HEK293T (cell line): ENCODE measurements at regions not wholly inside any gene's neighbourhood (a gene's known extent, or its start where the extent isn't known, plus 50 kb on each side); places are given as distances from the start of the nearest gene placed in this dataset.
"Not testable (repeated sequence)": the region's sequence is repeated elsewhere in the genome, so short reads cannot be mapped to it uniquely, and the experiment has no call there.

Source experiments
- CTCF ChIA-PET: fragments of 350-600 bp; formaldehyde crosslinking; extraction: SDS; loops from one replicate; lab custom pipeline; 2021; ENCODE audit warnings: antibody characterized with exemption, inconsistent platforms; lab: Yijun Ruan, JAX
- POLR2A ChIA-PET: fragments of 350-600 bp; formaldehyde crosslinking; extraction: SDS; loops from one replicate; lab custom pipeline; 2020; ENCODE audit warnings: antibody characterized with exemption, inconsistent platforms; lab: Yijun Ruan, JAX
- DNase-seq: peaks from one replicate; pipeline ENCODE4 v3.0.0; 2012; ENCODE audit warnings: mixed read lengths; ENCODE audit errors: extremely low spot score
- ARNT ChIP-seq: fragments of 450-650 bp; IDR thresholded peaks from 2 replicates; pipeline ENCODE4 v1.6.1; 2017; ENCODE audit warnings: mild to moderate bottlenecking
- BHLHE40 ChIP-seq: fragments of 450-650 bp; IDR thresholded peaks from 2 replicates; pipeline ENCODE4 v1.6.1; 2016; ENCODE audit warnings: mild to moderate bottlenecking, moderate library complexity, borderline replicate concordance
- CTBP1 ChIP-seq: fragments of 450-650 bp; IDR thresholded peaks from 2 replicates; pipeline ENCODE4 v1.6.1; 2016; ENCODE audit warnings: borderline replicate concordance
- ELF4 ChIP-seq: fragments of 450-650 bp; IDR thresholded peaks from 2 replicates; pipeline ENCODE4 v1.6.1; 2017; ENCODE audit warnings: antibody characterized with exemption
- FOXA1 ChIP-seq: fragments of 450-650 bp; IDR thresholded peaks from 2 replicates; pipeline ENCODE4 v1.6.1; 2016; ENCODE audit warnings: mild to moderate bottlenecking
- FOXK2 ChIP-seq: fragments of 450-650 bp; IDR thresholded peaks from 2 replicates; pipeline ENCODE4 v1.6.1; 2016; ENCODE audit warnings: mild to moderate bottlenecking
- FOXM1 ChIP-seq: fragments of 450-650 bp; IDR thresholded peaks from 2 replicates; pipeline ENCODE4 v1.6.1; 2017; ENCODE audit warnings: mild to moderate bottlenecking, borderline replicate concordance
- HDGF ChIP-seq: fragments of 450-650 bp; IDR thresholded peaks from 2 replicates; pipeline ENCODE4 v1.6.1; 2017; ENCODE audit warnings: antibody characterized with exemption, borderline replicate concordance
- L3MBTL2 ChIP-seq: fragments of 450-650 bp; conservative IDR thresholded peaks from 2 replicates; pipeline ENCODE4 v1.6.1; 2016; ENCODE audit warnings: mild to moderate bottlenecking
- LEF1 ChIP-seq: fragments of 450-650 bp; IDR thresholded peaks from 2 replicates; pipeline ENCODE4 v1.6.1; 2017; ENCODE audit warnings: mild to moderate bottlenecking, borderline replicate concordance
- NFRKB ChIP-seq: fragments of 450-650 bp; IDR thresholded peaks from 2 replicates; pipeline ENCODE4 v1.6.1; 2016; ENCODE audit warnings: mild to moderate bottlenecking, moderate library complexity
- PKNOX1 ChIP-seq: fragments of 450-650 bp; IDR thresholded peaks from 2 replicates; pipeline ENCODE4 v1.6.1; 2016
- SP1 ChIP-seq: fragments of 450-650 bp; IDR thresholded peaks from 2 replicates; pipeline ENCODE4 v1.6.1; 2017
- SUZ12 ChIP-seq: fragments of 450-650 bp; IDR thresholded peaks from 2 replicates; pipeline ENCODE4 v1.6.1; 2016; ENCODE audit warnings: mild to moderate bottlenecking
- TARDBP ChIP-seq: fragments of 450-650 bp; IDR thresholded peaks from 2 replicates; pipeline ENCODE4 v1.6.1; 2016
- ZNF384 ChIP-seq: fragments of 450-650 bp; IDR thresholded peaks from 2 replicates; pipeline ENCODE4 v1.6.1; 2016

DNA sequence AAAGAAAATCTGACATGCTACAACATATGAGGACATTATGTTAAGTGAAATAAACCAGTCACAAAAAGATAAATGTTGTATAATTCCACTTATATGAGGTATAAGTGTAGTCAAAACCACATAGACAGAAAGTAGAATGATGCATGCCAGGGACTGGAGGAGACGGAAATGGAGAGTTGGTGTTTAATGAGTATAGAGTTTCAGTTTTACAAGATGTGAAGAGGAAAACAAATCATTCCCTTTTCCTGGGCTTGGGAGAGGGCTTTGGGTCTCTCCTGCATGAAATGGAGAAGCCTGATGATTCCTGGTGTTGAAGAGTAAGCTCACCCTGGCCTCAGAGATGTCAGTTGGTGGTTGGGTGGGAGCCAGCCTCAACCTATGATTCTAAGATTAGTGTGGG is 158.4 kb upstream of the PLXNC1 start:
- ChIA-PET CTCF (no interaction called here), POLR2A (no interaction called here)
- DNase-seq, result no peak
- no peak for TF ChIP-seq FOXK2
- no peak for TF ChIP-seq TARDBP
- no peak for TF ChIP-seq ARNT
- no peak for TF ChIP-seq SUZ12
- TF ChIP-seq BHLHE40, result no peak

DNA sequence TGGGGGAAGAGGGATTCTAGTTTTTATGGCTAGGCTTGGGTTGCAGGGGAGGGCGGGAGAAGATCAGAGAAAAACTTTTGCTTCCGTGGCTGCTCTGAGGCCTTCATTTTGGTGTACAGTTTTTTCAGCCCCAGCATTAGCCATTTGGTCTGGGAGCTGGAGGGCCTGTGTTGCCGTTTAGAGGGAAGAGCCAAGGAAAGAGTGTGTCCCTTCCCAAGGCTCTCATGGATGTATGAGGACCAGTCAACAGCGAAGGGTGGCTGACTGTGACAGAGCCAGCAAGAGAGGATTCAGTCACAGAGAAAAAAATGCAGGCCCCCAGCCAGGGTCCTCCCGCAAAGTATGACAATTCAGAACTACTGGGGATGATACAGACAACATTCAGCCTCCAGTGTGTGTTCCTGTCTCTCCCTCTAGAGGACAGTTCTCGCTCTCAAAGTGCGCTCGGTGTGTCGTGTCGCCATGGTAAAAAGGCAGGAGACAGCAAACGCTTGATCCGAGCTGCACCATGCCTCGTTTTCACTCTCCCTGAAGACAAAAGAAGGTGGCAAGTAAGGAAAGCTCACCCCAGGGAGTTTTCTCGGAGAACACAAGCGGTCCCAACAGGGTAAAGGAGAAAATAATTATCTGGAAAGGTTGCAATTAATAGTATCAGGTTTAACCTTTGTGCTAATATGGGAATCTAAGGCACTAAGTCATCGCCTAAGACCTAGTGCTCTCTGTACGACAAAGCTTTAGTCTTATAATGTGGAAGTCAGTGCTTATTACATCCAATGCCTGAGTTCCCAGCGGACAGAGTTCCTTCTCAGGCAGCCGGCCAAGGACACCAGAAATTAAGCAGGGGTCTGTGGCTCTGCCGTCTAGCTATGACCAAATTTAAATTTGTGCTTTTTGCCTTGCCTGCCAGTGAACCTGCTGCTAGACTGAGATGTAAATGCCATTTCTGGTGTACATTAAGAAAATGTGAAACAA is 157.3 kb upstream of the PLXNC1 start:
- POLR2A ChIA-PET, result no interaction called here
- CTCF ChIA-PET, result interaction anchor here (0.7 kb wide), 1 partner anchor 11 kb away, joined by 4 read pairs; no protein-coding TSS in a partner anchor
- no peak for DNase-seq
- no peak for TF ChIP-seq L3MBTL2
- TF ChIP-seq ARNT, result no peak
- TF ChIP-seq PKNOX1, result no peak
- no peak for TF ChIP-seq FOXK2
- no peak for TF ChIP-seq ELF4
- TF ChIP-seq FOXA1, result no peak
- TF ChIP-seq SUZ12, result no peak
- TF ChIP-seq SP1, result no peak
- TF ChIP-seq LEF1, result no peak
- TF ChIP-seq FOXM1, result no peak
- no peak for TF ChIP-seq TARDBP
- TF ChIP-seq CTBP1, result no peak
- no peak for TF ChIP-seq BHLHE40
- TF ChIP-seq NFRKB, result no peak
- TF ChIP-seq HDGF, result no peak

DNA sequence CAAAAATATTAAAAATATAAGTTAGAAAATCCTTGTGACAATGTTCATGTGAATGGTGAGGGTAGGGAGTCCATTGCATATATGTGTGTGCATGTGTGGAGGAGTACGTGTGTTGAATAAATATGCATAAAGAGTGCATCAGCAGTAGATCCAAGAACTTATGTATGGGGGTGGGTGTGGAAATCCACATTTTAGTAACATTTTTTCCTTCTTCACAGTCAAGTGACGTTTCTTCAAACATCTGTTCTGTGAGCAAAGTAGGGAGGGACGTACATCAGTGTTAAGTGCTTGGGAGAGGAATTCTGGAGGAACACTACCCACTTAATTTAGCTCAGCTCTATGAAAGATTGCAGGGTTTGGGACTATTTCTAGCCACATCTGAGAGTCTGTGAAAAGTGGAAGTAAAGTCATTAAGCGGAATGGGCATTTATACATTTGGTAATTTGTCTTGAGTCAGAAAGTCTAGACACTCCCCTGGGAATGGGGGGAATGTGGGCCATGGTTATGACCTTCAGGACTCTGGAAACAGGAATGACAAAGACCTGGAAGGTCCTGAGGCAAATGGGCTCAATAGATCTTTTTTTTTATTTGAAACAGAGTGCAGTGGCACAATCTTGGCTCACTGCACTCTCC is 156.4 kb upstream of the PLXNC1 start:
- TF ChIP-seq FOXM1, result no peak
- no peak for DNase-seq
- POLR2A ChIA-PET, result no interaction called here
- CTCF ChIA-PET, result interaction anchor here (0.7 kb wide), 1 partner anchor 12 kb away, joined by 4 read pairs; no protein-coding TSS in a partner anchor

- TF ChIP-seq SUZ12, result no peak
- TF ChIP-seq L3MBTL2, result no peak
- no peak for TF ChIP-seq FOXA1
- TF ChIP-seq SP1, result no peak
- no peak for TF ChIP-seq PKNOX1
- TF ChIP-seq BHLHE40, result no peak
- TF ChIP-seq FOXM1, result no peak
- no peak for TF ChIP-seq TARDBP
- TF ChIP-seq ELF4, result no peak
- no peak for TF ChIP-seq ZNF384
- TF ChIP-seq ARNT, result no peak
- TF ChIP-seq FOXK2, result no peak
- TF ChIP-seq CTBP1, result no peak
- TF ChIP-seq HDGF, result no peak
- no peak for TF ChIP-seq NFRKB
- TF ChIP-seq LEF1, result no peak
- ChIA-PET CTCF (no interaction called here), POLR2A (no interaction called here)
- no peak for DNase-seq
These were observed 153.7 kb upstream of the PLXNC1 start for GRCh38 chr12:93994721-93995120.

- no peak for TF ChIP-seq FOXA1
- TF ChIP-seq CTBP1, result no peak
- no peak for TF ChIP-seq TARDBP
- POLR2A ChIA-PET, result no interaction called here
- CTCF ChIA-PET, result no interaction called here
- DNase-seq, result no peak
These were observed 152.1 kb upstream of the PLXNC1 start for GRCh38 chr12:93996321-93996720.

- no peak for TF ChIP-seq LEF1
- TF ChIP-seq SP1, result no peak
- no peak for TF ChIP-seq ELF4
- no peak for TF ChIP-seq FOXA1
- TF ChIP-seq BHLHE40, result no peak
- TF ChIP-seq SUZ12, result no peak
- TF ChIP-seq NFRKB, result no peak
- TF ChIP-seq HDGF, result no peak
- no peak for TF ChIP-seq ZNF384
- TF ChIP-seq L3MBTL2, result no peak
- no peak for TF ChIP-seq TARDBP
- TF ChIP-seq FOXK2, result no peak
- TF ChIP-seq FOXM1, result no peak
- no peak for TF ChIP-seq ARNT
- TF ChIP-seq PKNOX1, result no peak
- TF ChIP-seq CTBP1, result no peak
- ChIA-PET POLR2A (no interaction called here), CTCF (no interaction called here)
- DNase-seq, result no peak
These were observed 146.7 kb upstream of the PLXNC1 start for GRCh38 chr12:94001691-94002090.

DNA sequence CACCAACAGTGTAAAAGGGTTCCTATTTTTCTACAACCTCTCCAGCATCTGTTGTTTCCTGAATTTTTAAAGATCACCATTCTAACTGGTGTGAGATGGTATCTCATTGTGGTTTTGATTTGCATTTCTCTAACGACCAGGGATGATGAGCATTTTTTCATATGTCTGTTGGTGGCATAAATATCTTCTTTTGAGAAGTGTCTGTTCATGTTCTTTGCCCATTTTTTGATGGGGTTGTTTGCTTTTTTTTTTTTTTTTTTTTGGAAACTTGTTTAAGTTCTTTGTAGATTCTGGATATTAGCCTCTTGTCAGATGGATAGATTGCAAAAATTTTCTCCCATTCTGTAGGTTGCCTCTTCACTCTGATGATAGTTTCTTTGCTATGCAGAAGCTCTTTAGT is 145.5 kb upstream of the PLXNC1 start:
- CTCF ChIA-PET, DNase-seq: not testable (repeated sequence)

DNA sequence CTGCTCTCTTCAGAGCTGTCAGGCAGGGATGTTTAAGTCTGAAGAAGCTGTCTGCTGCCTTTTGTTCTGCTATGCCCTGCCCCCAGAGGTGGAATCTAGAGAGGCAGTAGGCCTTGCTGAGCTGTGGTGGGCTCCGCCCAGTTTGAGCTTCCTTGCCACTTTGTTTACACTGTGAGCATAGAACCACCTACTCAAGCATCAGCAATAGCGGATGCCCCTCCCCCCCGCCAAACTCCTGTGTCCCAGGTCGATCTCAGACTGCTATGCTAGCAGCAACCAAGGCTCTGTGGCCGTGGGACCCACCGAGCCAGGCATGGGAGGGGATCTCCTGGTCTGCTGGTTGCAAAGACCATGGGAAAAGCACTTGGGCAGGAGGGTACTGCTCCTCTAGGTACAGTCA is 140.5 kb upstream of the PLXNC1 start:
- POLR2A ChIA-PET, result not testable (repeated sequence)

More for the DNA sequence above, 145.5 kb upstream of the PLXNC1 start:
- POLR2A ChIA-PET, result not testable (repeated sequence)

More for the DNA sequence above, 140.5 kb upstream of the PLXNC1 start:
- DNase-seq, result not testable (repeated sequence)
- CTCF ChIA-PET, result interaction anchor here (1.2 kb wide), 1 partner anchor 10 kb away, joined by 5 read pairs; no protein-coding TSS in a partner anchor
